ENCODE measurements at regions not wholly inside any gene's neighbourhood (a gene's known extent, or its start where the extent isn't known, plus 50 kb on each side); places are given as distances from the start of the nearest gene placed in this dataset.
"Not testable (repeated sequence)": the region's sequence is repeated elsewhere in the genome, so short reads cannot be mapped to it uniquely, and the experiment has no call there.

DNA sequence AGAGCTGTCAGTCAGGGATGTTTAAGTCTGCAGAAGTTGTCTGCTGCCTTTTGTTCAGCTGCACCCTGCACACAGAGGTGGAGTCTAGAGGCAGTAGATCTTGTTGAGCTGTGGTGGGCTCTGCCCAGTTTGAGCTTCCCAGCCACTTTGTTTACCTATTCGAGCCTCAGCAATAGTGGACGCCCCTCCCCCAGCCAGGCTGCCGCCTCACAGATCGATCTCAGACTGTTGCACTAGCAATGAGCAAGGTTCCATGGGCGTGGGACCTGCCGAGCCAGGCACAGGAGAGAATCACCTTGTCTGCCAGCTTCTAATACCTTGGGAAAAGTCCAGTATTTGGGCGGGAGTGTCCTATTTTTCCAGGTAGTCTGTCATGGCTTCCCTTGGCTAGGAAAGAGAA is 225.1 kb upstream of the RASA1 start:
- DNase-seq: no peak
- Histone ChIP-seq H3K4me3 (ENCODE audit: low read depth, low read length) (no peak overlapping the region), H3K27me3 (ENCODE audit: insufficient read depth, low read depth, severe bottlenecking) (no peaks in the 10 kb centered on the region), H3K27ac (no peak overlapping the region), H3K9me3 (ENCODE audit: severe bottlenecking) (no peaks in the 10 kb centered on the region), H3K36me3 (no peaks in the 10 kb centered on the region)
- no peak for TF ChIP-seq CTCF (IDR thresholded peaks at IDR 0.05; ENCODE audit: low read depth, low read length)

DNA sequence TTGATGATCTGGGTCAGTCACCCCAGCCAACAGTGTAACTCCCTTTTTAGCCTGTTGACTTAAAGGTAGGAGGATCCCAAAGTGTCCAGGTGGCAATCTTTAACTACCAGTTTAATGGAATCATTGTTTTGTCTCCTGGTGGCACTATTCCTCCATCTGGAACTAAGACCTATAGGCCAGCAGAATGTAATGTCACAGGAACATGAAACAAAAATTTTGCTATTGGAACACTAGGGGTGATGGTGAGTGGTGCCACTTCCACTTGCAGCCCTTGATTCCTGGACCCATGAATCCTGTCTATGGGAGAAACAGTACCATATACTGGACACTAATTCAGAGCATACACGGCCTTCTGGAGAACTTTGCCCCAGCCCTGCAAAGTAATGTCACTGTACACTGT is 219.5 kb upstream of the RASA1 start:
- H3K27ac ChIP-seq: no peak overlapping the region
- no peaks in the 10 kb centered on the region for H3K27me3 ChIP-seq (ENCODE audit: insufficient read depth, low read depth, severe bottlenecking)
- no peaks in the 10 kb centered on the region for H3K36me3 ChIP-seq
- peaks cover 4% of the 10 kb centered on the region for H3K9me3 ChIP-seq (ENCODE audit: severe bottlenecking)
- no peak overlapping the region for H3K4me3 ChIP-seq (ENCODE audit: low read depth, low read length)
- TF ChIP-seq CTCF (IDR thresholded peaks at IDR 0.05; ENCODE audit: low read depth, low read length): no peak
- DNase-seq: no peak

DNA sequence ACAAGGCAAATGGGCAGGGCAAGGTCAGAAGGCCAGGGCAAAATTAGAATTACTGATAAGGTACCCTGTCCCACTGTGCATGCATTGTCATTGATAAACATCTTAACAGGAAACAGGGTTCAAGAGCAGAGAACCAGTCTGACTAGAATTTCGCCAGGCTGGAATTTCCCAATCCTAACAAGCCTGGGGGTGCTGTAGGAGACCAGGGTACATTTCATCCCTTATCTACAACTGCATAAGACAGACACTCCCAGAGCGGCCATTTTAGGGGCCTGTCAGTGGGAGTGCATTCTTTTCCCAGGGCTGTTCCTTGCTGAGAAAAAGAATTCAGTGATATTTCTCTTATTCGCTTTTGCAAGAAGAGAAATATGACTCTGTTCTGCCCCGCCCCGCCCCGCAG is 218.7 kb upstream of the RASA1 start:
- H3K27ac ChIP-seq; H3K36me3 ChIP-seq; DNase-seq; H3K9me3 ChIP-seq (ENCODE audit: severe bottlenecking); H3K27me3 ChIP-seq (ENCODE audit: insufficient read depth, low read depth, severe bottlenecking); H3K4me3 ChIP-seq (ENCODE audit: low read depth, low read length): not testable (repeated sequence)

GRCh38 chr5:87051502-87052113 is 216.1 kb upstream of the RASA1 start:
- H3K36me3 ChIP-seq: no peaks in the 10 kb centered on the region
- H3K27me3 ChIP-seq (ENCODE audit: insufficient read depth, low read depth, severe bottlenecking): no peaks in the 10 kb centered on the region
- peaks cover 4% of the 10 kb centered on the region for H3K9me3 ChIP-seq (ENCODE audit: severe bottlenecking)
- H3K4me3 ChIP-seq (ENCODE audit: low read depth, low read length): no peak overlapping the region
- H3K27ac ChIP-seq: no peak overlapping the region
- no peak for DNase-seq
- no peak for TF ChIP-seq CTCF (IDR thresholded peaks at IDR 0.05; ENCODE audit: low read depth, low read length)

DNA sequence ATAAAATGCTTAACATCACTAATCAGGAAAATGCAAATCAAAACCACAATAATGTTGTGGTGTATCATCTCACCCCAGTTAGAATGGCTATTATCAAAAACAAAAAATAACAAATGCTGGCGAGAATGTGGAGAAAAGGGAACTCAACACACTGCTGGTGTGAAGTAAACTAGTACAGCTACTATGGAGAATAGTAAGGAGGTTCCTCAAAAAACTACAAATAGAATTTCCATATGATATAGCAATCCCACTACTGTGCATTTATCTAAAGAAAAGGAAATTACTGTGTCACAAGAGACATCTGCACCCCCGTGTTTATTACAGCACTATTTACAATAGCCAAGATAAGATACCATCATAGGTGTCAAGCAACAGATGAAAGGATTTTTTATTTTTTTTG is 214.5 kb upstream of the RASA1 start:
- H3K9me3 ChIP-seq (ENCODE audit: severe bottlenecking): peaks cover 4% of the 10 kb centered on the region
- no peak for DNase-seq
- no peaks in the 10 kb centered on the region for H3K27me3 ChIP-seq (ENCODE audit: insufficient read depth, low read depth, severe bottlenecking)
- H3K4me3 ChIP-seq (ENCODE audit: low read depth, low read length): no peak overlapping the region
- H3K27ac ChIP-seq: no peak overlapping the region
- TF ChIP-seq CTCF (IDR thresholded peaks at IDR 0.05; ENCODE audit: low read depth, low read length): no peak
- H3K36me3 ChIP-seq: no peaks in the 10 kb centered on the region

GRCh38 chr5:87054821-87055220 is 212.9 kb upstream of the RASA1 start:
- Histone ChIP-seq H3K4me3 (ENCODE audit: low read depth, low read length) (no peak overlapping the region), H3K27ac (no peak overlapping the region), H3K36me3 (no peaks in the 10 kb centered on the region), H3K9me3 (ENCODE audit: severe bottlenecking) (peaks cover 4% of the 10 kb centered on the region), H3K27me3 (ENCODE audit: insufficient read depth, low read depth, severe bottlenecking) (no peaks in the 10 kb centered on the region)
- DNase-seq: no peak
- no peak for TF ChIP-seq CTCF (IDR thresholded peaks at IDR 0.05; ENCODE audit: low read depth, low read length)

Data from WERI-Rb-1 (cell line).